ENCODE measurements at regions not wholly inside any gene's neighbourhood (a gene's known extent, or its start where the extent isn't known, plus 50 kb on each side); places are given as distances from the start of the nearest gene placed in this dataset.
"Not testable (repeated sequence)": the region's sequence is repeated elsewhere in the genome, so short reads cannot be mapped to it uniquely, and the experiment has no call there.

- DNase-seq (ENCODE audit: low spot score), result not testable (repeated sequence)
Observed at GRCh38 chr10:45056806-45057205, 56.1 kb downstream of the ZNF22 start.

- no peak for DNase-seq (ENCODE audit: low spot score)
Observed at GRCh38 chr10:45058580-45058979, 57.9 kb downstream of the ZNF22 start.

GRCh38 chr10:45058992-45059561 is 58.4 kb downstream of the ZNF22 start:
- DNase-seq (ENCODE audit: low spot score), result no peak

DNA sequence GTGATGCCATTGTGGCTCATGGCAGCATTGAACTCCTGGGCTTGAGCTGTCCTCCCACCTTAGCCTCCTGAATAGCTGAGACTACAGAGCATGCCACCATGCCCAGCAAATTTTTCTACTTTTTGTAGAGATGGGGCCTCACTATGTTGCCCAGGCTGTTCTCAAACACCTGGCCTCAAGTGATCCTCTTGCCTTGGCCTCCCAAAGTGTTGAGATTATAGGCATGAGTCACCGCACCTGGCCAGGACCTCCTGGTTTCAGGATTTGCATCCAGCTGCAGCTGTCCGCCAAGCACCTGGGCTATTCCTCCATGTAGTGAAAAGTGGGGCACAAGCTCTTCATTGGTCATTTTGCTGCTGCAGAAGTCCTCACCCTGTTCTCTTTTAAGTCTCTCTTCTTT is 58.9 kb downstream of the ZNF22 start:
- no peak for DNase-seq (ENCODE audit: low spot score)

GRCh38 chr10:45061982-45062381 is 61.3 kb downstream of the ZNF22 start:
- DNase-seq (ENCODE audit: low spot score), result no peak

DNA sequence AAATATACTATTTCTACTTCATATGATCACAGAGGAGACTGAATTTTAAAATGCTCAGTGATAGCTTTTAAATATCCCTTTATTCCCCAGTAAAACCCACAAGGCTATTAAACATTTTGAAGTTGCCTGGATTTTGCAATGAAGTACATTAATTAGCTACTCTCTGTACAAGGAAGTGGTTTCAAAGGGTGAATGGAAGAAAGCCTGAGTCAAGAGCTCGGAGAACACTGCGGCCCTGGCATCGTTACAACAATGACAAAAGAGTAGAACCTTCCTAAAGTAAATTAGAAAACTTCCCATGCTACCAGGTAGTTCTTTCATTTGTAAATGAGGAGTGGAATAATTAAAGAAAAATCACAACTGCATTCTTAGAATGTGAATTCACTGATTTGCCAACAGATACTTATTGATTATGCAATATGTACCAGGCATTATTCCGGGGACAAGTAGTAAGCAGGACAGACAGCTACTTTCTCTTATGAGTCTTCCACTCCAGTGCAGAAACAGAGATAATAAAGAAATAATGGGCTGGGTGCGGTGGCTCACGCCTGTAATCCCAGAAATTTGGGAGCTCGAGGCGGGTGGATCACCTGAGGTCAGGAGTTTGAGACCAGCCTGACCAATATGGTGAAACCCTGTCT is 63.0 kb downstream of the ZNF22 start:
- DNase-seq (ENCODE audit: low spot score), result no peak

DNA sequence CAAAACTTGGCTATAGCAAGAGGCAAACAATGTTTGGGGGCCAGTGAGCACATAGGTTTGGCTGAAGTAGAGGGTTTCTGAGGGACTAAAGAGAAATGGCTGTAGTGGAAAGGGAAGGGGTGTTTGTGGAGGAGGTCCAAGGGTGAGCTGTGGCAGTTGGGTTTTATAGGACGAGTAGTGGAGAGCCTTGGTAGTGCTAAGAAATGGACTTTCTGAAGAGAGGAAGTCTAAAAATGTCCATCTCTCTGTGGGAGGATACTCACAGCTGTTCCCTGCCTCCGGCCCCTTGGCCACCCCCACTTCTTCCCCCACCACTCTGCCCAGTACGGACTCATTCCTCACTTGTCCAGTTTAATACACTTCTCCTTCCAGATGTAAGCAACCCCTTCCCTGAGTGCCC is 64.3 kb downstream of the ZNF22 start:
- DNase-seq (ENCODE audit: low spot score), result no peak

- DNase-seq (ENCODE audit: low spot score), result no peak
Observed at GRCh38 chr10:45071043-45071813, 70.5 kb downstream of the ZNF22 start.

GRCh38 chr10:45075216-45075615 is 74.5 kb downstream of the ZNF22 start:
- DNase-seq (ENCODE audit: low spot score), result no peak

- DNase-seq (ENCODE audit: low spot score), result no peak
Observed at GRCh38 chr10:45075826-45076380, 75.2 kb downstream of the ZNF22 start.

DNA sequence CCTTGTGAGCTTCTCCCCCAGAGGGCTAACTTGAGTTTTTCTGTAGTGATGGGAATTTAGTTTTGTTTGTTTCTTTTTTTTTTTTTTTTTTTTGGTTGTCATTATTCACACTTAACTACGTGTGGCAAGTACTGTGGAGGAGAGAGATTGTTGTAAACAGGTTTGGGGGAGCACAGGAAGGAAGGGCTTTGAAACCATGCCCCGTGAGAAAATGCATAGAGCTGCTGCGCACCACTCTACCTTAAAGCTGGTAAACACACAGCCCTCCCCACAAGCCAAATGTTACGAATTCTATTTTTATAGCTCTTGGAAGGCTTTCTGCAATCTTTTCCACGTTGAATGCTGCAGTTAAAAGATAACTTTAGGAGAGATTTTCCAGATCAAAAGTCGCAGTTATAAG is 76.2 kb downstream of the ZNF22 start:
- no peak for DNase-seq (ENCODE audit: low spot score)

- DNase-seq (ENCODE audit: low spot score), result no peak
Observed at GRCh38 chr10:45080331-45080730, 79.6 kb downstream of the ZNF22 start.

GRCh38 chr10:45082176-45082575 is 81.5 kb downstream of the ZNF22 start:
- no peak for DNase-seq (ENCODE audit: low spot score)

DNA sequence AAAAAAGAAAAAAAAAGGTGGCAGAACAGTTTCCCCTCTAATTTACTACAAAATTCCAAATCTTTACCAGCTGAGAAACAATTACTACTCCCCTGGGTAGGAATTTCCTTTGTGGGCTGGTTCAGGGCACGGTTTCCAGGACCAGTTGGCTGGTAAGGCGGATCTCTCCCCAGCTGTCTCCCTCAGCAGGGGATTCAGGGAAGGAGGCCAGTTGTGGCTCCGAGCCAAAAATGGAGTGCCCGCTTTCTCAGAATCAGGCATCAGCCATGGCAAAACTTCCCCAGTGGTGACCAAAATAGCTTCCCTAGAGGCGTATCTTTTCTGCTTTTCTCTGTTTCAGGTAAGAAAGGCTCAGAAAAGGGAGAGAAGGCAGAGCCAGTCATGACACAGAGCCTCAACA is 91.2 kb downstream of the ZNF22 start:
- DNase-seq (ENCODE audit: low spot score), result no peak

GRCh38 chr10:45093945-45094344 is 93.2 kb downstream of the ZNF22 start:
- DNase-seq (ENCODE audit: low spot score), result no peak

GRCh38 chr10:45095286-45095685 is 94.6 kb downstream of the ZNF22 start:
- no peak for DNase-seq (ENCODE audit: low spot score)

DNA sequence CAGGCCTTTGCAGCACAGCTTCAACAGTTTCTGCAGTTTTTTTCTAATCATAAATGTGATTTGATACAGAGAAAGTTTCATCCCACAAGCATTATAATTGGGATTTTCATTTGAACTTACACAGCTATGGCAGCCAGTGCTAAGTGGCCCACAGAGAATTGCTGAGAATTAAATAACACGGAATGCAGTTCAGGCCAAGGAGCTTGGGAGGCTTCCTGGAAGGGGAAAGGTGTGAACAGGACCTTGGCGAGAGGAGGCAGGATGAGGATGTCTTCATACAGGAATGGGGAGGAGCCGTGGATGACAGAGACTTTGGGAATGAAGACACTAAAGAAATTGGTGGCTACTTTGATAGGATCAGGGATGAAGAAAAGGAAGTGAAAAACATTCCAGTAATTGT is 95.3 kb downstream of the ZNF22 start:
- no peak for DNase-seq (ENCODE audit: low spot score)

GRCh38 chr10:45100429-45100828 is 99.7 kb downstream of the ZNF22 start:
- no peak for DNase-seq (ENCODE audit: low spot score)

- no peak for DNase-seq (ENCODE audit: low spot score)
Observed at GRCh38 chr10:45104674-45105073, 104.0 kb downstream of the ZNF22 start.

GRCh38 chr10:45105309-45105708 is 104.6 kb downstream of the ZNF22 start:
- not testable (repeated sequence) for DNase-seq (ENCODE audit: low spot score)

GRCh38 chr10:45106236-45106856 is 105.6 kb downstream of the ZNF22 start:
- no peak for DNase-seq (ENCODE audit: low spot score)

GRCh38 chr10:45111509-45111908 is 110.8 kb downstream of the ZNF22 start:
- no peak for DNase-seq (ENCODE audit: low spot score)

- not testable (repeated sequence) for DNase-seq (ENCODE audit: low spot score)
Observed at GRCh38 chr10:45117940-45118339, 117.2 kb downstream of the ZNF22 start.

All from CD4-positive, alpha-beta T cell treated with Interleukin-15 for 4 hours (primary cell).